ENCODE measurements at regions not wholly inside any gene's neighbourhood (a gene's known extent, or its start where the extent isn't known, plus 50 kb on each side); places are given as distances from the start of the nearest gene placed in this dataset.

GRCh38 chr3:30156586-30157498 is 449.6 kb upstream of the TGFBR2 start:
- TF ChIP-seq CTCF (conservative IDR thresholded peaks at IDR 0.05) (no peak), ZFX (IDR thresholded peaks at IDR 0.05) (no peak)
